GM18870 (cell line): ENCODE measurements at regions not wholly inside any gene's neighbourhood (a gene's known extent, or its start where the extent isn't known, plus 50 kb on each side); places are given as distances from the start of the nearest gene placed in this dataset.
"Not testable (repeated sequence)": the region's sequence is repeated elsewhere in the genome, so short reads cannot be mapped to it uniquely, and the experiment has no call there.

Experiments used
- ATAC-seq: cut with Tn5 transposase; IDR thresholded peaks from one replicate; pipeline ENCODE4 v1.9.1; 2021; ENCODE audit warnings: moderate library complexity; ENCODE audit not compliant: unreplicated experiment

DNA sequence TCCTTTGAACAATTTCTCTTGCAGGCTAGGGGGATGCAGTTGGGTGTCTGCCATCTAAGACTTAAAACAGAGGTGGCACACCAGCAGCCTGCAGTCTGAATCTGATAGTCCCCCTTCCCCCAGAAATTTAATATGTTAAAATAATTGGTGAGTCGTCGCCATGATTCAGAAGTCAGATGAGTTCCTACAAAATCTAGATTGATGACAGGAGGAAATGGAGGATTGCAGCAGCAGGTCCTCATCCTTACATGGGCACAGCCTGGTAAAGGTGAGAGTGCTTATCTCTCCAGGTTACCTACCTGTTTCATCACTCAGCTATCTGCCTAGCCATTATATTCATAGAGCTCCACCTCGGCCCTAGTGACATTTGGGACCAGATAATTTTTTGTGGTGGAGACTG, 112.3 kb downstream of the PCSK1 start:
- ATAC-seq: no peak

- ATAC-seq: not testable (repeated sequence)
These were observed 112.9 kb downstream of the PCSK1 start for GRCh38 chr5:96319981-96320739.

- no peak for ATAC-seq
These were observed 114.4 kb downstream of the PCSK1 start for GRCh38 chr5:96318569-96319110.

GRCh38 chr5:96317945-96318344, 115.1 kb downstream of the PCSK1 start:
- no peak for ATAC-seq

DNA sequence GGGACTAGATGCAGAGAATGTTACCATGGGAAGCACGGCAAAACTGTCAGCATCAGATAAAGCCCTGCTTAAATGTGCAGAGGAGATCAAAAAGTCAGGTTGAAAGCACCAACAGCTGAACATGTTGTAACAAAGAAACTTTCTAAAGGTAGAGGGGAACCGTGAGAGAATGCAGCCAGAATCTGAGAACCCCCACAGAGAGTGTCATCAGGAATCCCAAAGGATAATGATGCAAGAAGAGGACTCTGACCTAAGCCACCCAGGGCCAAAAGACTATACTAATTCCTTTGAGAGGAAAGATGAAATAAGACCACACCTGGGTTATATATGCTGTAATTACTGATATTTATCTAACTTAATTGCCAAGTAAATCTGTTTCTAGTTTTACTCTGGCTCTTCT, 116.6 kb downstream of the PCSK1 start:
- ATAC-seq: no peak

- no peak for ATAC-seq
These were observed 117.0 kb downstream of the PCSK1 start for GRCh38 chr5:96316017-96316416.

DNA sequence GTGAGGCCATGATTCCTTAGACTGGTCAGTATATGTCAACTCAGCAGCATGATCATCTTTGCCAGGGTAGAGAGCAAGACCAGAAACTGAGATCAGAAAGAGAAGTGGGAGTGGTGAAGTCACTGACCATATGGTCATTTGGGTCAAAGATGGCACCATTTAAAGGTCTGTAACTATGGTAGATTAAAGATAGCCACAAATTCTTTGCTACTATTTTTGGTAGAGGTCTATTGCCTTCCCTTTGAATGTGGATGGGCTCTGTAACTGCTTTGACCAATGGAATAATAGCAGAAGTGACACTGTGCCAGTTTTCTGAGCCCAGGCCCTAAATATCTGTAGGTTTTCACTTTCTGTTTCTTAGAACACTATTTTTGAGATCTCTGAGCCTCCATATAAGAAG, 117.6 kb downstream of the PCSK1 start:
- peak; percentile 55 for ATAC-seq

GRCh38 chr5:96312383-96312782, 120.7 kb downstream of the PCSK1 start:
- ATAC-seq: no peak

- not testable (repeated sequence) for ATAC-seq
These were observed 126.0 kb downstream of the PCSK1 start for GRCh38 chr5:96307047-96307446.

DNA sequence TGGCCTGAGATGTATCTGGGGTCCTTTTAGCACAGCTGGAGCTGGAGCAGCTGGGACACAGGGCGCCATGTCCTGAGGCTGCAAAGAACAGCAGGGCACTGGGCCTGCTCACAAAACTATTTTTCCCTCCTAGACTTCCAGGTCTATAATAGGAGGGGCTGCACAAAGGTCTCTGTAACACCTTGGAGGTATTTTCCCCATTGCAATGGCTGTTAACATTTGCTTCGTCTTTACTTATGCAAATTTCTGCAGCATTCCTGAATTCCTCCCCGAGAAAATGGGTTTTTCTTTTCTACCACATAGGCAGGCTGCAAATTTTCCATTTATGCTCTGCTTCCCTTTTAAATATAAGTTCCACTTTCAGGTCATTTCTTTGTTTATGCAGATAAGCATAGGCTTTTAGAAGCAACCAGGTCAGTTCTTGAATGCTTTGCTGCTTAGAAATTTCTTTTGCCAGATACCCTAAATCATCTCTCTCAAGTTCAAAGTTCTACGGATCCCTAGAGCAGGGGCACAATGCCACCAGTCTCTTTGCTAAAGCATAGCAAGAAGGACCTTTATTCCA, 130.8 kb downstream of the PCSK1 start:
- ATAC-seq: no peak

GRCh38 chr5:96300976-96301375, 132.1 kb downstream of the PCSK1 start:
- no peak for ATAC-seq

DNA sequence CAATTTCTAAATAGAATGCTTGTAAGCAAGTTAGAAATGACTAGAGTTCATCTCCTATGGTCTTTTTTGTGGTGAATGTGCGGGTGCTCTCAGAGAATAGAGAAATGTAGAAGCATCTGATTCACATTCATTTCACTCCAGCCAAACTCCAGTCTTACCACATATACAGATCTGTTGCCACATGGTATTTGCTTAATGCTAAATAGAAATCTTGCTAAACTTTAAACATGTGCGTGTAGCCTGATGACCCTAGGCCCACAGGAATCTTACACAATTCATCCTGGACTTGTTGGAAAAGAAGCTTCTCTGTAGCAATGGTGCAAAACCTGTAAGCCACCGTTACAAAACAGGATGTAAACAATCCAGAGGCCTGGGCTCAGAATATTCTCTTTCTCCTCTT, 135.2 kb downstream of the PCSK1 start:
- ATAC-seq: no peak

GRCh38 chr5:96297290-96297689, 135.8 kb downstream of the PCSK1 start:
- ATAC-seq: no peak

- ATAC-seq: no peak
These were observed 138.2 kb downstream of the PCSK1 start for GRCh38 chr5:96294884-96295202.

DNA sequence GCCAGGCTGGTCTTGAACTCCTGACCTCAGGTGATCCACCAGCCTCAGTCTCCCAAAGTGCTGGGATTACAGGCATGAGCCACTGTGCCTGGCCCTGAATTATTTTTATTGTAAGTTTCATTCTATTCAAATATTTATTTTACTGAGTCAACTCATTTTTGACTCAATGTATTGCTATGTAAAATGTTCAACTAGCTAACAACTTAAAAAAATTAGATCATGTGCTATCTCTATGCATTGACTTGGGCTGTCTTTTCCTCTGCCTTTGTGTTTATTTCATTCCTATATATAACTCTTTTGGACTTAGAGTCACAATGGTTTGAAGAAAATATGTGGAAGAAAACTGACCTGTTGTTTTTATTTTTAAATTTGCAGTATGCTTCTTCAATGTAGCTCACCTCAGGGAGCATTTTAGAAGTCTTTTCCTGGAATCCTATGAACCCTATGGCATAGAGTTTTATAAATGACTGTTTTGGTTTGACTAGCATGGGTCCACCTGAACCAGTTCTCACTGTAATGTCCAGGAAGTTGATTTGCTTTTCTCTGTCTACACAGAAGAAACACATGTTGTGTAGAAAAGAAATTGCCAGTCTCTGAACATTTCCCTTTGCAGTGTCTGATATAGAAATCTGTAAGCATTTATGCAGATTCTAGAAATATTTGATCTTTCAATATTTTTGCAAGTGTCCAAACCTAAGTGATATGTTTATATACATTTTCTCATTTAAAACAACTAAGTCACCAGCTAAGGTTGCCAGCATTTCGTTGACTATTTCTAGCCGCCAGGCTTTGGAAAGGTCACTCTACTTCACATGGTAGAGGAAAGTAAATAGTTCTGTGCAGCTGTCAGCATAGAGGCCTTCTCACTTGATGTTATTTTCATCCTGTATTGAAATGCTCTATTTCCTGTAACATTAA, 138.8 kb downstream of the PCSK1 start:
- no peak for ATAC-seq

DNA sequence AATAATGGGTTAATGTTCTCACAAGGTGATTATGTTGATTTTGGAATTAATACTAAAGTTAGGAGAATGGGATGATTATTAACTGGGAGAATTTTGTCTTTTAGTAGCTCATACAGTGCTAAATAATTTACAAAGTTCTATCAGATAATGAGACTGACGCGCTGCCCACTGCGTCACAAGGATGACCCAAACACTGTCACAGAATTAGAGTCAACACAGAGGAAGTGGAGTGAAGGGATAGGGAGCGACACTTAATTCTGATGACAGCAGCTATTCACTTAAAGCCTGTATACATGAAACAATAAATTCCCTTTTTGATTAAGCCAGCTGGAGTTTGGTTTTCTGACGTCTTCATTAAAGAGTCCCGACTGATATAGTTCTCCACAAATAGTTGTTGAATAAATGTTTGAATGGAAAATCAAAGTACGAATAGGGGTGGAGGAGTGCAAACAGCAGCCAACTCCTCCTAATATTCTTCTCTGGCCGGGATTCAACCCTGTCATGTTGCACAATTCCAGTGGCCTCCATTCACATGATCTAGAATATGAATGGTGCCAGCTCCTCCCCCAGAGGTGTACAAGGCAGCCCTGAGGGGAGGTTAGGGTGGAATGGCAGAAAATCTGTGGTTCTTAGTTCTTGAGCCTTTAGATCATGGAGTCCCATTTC, 140.3 kb downstream of the PCSK1 start:
- no peak for ATAC-seq

GRCh38 chr5:96289287-96289686, 143.8 kb downstream of the PCSK1 start:
- ATAC-seq: not testable (repeated sequence)

DNA sequence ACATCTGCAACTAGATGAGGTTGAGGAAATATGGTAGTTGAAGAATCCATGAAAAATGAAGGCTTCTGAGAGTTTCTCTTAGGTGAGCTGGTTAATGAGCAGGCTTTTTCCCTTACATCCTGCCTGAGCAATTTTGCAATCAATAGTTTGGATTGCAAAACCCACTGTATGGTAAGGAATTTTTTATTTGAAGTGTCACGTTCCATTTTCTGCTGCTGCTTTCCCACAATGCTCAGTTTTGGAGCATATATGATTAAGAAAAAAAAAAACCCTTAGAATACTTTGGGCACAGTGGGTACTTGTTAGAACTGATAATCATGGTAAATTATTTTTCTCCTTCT, 144.2 kb downstream of the PCSK1 start:
- ATAC-seq: no peak

DNA sequence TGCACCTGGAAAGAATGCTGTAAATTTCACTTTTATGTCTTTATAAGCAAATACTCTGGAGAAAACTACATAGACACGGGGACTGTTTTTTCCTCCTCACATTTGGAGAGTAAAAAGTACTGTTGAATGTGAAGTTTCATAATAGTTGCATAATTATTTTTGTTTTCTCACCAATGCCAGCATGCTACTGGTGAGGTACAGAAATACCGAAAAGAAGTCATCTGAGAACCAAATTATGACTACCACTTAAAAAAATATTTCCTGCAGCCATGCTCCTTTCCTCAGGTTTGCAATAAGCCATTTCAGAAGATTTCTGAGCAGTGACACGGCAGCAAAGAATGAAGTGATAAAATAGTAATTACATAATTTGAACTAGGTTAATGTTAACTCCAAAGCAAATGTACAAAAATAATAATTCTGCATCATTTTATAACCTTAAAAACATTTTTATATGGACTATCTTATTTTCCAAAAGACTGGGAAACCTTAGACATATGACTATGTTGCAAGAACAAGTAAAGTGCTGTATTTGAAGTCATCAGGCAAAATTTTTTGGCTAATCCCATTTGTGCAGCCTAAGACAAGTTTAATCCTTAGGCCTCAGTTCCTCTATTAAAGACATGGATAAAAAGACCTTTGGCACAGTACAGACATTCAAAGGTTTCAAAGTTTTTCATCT, 144.7 kb downstream of the PCSK1 start:
- ATAC-seq: no peak

- ATAC-seq: no peak
These were observed 145.9 kb downstream of the PCSK1 start for GRCh38 chr5:96287136-96287535.

DNA sequence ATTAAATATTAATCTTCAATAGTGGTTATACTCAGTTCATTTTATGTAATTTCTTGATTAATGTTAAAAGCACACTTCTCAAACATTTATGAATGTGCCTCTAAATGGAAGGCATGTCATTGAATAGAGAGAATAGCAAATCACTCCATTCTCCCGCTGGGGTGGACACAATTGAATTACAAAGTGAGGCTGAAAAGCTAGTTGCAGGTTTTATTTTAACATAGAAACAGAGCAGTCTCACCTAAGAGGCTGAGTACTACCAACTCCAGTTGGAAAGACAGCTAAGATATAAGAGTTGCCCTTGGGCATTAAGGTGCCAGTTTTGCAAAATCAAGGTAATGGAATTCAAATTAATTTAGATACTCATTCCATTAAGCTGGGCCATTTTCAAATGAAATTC, 147.2 kb downstream of the PCSK1 start:
- ATAC-seq: no peak
